ENCODE measurements at regions not wholly inside any gene's neighbourhood (a gene's known extent, or its start where the extent isn't known, plus 50 kb on each side); places are given as distances from the start of the nearest gene placed in this dataset.
"Not testable (repeated sequence)": the region's sequence is repeated elsewhere in the genome, so short reads cannot be mapped to it uniquely, and the experiment has no call there.

DNA sequence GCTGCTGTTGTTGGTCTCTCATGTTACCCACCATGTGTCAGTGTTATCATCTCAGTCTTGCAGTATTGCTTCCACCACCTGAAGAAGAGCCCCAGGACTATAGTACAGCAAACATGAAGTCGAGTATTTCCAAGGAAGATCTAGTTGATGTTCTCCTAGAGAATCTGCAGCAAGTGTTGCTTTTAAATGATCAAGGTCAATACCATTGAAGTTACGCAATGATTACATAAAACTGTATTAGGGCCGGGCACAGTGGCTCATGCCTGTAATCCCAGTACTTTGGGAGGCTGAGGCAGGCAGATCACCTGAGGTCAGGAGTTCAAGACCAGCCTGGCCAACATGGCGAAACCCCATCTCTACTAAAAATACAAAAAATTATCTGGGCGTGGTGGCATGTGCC is 173.9 kb downstream of the TJP1 start:
- not testable (repeated sequence) for ATAC-seq

DNA sequence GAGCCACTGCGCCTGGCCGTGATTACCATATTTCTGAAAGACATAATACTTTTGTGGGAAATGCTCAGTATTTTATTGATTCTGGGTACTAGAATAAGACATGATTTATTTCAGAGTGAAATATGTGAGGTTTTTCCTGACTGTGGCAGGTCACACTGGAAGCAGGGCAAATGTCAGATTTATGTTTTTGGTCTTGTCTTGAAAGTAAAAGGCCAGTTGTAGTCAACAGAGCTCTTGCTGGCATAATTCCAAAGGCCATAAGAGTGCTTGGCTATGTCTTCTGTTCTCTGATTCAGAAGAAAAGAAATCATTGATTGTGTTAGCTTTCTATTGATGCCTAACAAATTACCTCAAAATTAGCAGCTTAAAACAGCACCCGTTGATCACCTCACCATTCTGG is 176.4 kb downstream of the TJP1 start:
- TF ChIP-seq ZC3H10 (CRISPR knock-in tag; IDR thresholded peaks at IDR 0.05) (no peak), ESRRG (CRISPR knock-in tag; IDR thresholded peaks at IDR 0.05) (no peak), OSR1 (CRISPR knock-in tag; IDR thresholded peaks at IDR 0.05) (no peak), PPARA (CRISPR knock-in tag; IDR thresholded peaks at IDR 0.05; ENCODE audit: borderline replicate concordance) (no peak), ZFP3 (CRISPR knock-in tag; IDR thresholded peaks at IDR 0.05) (no peak), GLIS3 (CRISPR knock-in tag; IDR thresholded peaks at IDR 0.05) (no peak), RARB (CRISPR knock-in tag; IDR thresholded peaks at IDR 0.05) (no peak), ZFP30 (CRISPR knock-in tag; IDR thresholded peaks at IDR 0.05) (no peak), SNAI2 (CRISPR knock-in tag; IDR thresholded peaks at IDR 0.05) (no peak), ZNF70 (CRISPR knock-in tag; IDR thresholded peaks at IDR 0.05) (no peak), TOX (CRISPR knock-in tag; IDR thresholded peaks at IDR 0.05; ENCODE audit: borderline replicate concordance) (no peak), CSDC2 (CRISPR knock-in tag; IDR thresholded peaks at IDR 0.05) (no peak), ISL1 (CRISPR knock-in tag; IDR thresholded peaks at IDR 0.05) (no peak), TCF4 (CRISPR knock-in tag; IDR thresholded peaks at IDR 0.05; ENCODE audit: borderline replicate concordance) (no peak)
- TF ChIP-seq, protein P1, sequence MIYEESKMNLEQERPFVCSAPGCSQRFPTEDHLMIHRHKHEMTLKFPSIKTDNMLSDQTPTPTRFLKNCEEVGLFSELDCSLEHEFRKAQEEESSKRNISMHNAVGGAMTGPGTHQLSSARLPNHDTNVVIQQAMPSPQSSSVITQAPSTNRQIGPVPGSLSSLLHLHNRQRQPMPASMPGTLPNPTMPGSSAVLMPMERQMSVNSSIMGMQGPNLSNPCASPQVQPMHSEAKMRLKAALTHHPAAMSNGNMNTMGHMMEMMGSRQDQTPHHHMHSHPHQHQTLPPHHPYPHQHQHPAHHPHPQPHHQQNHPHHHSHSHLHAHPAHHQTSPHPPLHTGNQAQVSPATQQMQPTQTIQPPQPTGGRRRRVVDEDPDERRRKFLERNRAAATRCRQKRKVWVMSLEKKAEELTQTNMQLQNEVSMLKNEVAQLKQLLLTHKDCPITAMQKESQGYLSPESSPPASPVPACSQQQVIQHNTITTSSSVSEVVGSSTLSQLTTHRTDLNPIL (CRISPR knock-in tag; IDR thresholded peaks at IDR 0.05; ENCODE audit: low read depth): no peak
- TF ChIP-seq, protein P2, sequence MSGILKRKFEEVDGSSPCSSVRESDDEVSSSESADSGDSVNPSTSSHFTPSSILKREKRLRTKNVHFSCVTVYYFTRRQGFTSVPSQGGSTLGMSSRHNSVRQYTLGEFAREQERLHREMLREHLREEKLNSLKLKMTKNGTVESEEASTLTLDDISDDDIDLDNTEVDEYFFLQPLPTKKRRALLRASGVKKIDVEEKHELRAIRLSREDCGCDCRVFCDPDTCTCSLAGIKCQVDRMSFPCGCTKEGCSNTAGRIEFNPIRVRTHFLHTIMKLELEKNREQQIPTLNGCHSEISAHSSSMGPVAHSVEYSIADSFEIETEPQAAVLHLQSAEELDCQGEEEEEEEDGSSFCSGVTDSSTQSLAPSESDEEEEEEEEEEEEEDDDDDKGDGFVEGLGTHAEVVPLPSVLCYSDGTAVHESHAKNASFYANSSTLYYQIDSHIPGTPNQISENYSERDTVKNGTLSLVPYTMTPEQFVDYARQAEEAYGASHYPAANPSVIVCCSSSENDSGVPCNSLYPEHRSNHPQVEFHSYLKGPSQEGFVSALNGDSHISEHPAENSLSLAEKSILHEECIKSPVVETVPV (CRISPR knock-in tag; IDR thresholded peaks at IDR 0.05): no peak
- TF ChIP-seq, protein P3, sequence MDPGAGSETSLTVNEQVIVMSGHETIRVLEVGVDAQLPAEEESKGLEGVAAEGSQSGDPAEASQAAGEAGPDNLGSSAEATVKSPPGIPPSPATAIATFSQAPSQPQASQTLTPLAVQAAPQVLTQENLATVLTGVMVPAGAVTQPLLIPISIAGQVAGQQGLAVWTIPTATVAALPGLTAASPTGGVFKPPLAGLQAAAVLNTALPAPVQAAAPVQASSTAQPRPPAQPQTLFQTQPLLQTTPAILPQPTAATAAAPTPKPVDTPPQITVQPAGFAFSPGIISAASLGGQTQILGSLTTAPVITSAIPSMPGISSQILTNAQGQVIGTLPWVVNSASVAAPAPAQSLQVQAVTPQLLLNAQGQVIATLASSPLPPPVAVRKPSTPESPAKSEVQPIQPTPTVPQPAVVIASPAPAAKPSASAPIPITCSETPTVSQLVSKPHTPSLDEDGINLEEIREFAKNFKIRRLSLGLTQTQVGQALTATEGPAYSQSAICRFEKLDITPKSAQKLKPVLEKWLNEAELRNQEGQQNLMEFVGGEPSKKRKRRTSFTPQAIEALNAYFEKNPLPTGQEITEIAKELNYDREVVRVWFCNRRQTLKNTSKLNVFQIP (CRISPR knock-in tag; IDR thresholded peaks at IDR 0.05; ENCODE audit: borderline replicate concordance, low read depth): no peak
- TF ChIP-seq, protein P4, sequence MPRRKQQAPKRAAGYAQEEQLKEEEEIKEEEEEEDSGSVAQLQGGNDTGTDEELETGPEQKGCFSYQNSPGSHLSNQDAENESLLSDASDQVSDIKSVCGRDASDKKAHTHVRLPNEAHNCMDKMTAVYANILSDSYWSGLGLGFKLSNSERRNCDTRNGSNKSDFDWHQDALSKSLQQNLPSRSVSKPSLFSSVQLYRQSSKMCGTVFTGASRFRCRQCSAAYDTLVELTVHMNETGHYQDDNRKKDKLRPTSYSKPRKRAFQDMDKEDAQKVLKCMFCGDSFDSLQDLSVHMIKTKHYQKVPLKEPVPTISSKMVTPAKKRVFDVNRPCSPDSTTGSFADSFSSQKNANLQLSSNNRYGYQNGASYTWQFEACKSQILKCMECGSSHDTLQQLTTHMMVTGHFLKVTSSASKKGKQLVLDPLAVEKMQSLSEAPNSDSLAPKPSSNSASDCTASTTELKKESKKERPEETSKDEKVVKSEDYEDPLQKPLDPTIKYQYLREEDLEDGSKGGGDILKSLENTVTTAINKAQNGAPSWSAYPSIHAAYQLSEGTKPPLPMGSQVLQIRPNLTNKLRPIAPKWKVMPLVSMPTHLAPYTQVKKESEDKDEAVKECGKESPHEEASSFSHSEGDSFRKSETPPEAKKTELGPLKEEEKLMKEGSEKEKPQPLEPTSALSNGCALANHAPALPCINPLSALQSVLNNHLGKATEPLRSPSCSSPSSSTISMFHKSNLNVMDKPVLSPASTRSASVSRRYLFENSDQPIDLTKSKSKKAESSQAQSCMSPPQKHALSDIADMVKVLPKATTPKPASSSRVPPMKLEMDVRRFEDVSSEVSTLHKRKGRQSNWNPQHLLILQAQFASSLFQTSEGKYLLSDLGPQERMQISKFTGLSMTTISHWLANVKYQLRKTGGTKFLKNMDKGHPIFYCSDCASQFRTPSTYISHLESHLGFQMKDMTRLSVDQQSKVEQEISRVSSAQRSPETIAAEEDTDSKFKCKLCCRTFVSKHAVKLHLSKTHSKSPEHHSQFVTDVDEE (CRISPR knock-in tag; IDR thresholded peaks at IDR 0.05): no peak
- ATAC-seq: no peak

DNA sequence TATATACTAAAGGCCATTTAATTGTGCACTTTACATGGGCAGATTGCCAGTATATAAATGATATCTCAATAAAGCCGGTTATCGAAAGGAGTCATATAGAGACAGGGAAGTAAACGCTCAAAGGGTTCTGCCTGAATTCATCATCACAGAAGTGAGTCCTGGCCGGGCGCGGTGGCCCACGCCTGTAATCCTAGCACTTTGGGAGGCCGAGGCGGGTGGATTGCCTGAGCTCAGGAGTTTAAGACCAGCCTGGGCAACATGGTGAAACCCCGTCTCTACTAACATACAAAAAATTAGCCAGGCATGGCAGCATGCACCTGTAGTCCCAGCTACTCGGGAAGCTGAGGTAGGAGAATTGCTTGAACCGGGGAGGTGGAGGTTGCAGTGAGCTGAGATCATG is 177.9 kb downstream of the TJP1 start:
- not testable (repeated sequence) for ATAC-seq

DNA sequence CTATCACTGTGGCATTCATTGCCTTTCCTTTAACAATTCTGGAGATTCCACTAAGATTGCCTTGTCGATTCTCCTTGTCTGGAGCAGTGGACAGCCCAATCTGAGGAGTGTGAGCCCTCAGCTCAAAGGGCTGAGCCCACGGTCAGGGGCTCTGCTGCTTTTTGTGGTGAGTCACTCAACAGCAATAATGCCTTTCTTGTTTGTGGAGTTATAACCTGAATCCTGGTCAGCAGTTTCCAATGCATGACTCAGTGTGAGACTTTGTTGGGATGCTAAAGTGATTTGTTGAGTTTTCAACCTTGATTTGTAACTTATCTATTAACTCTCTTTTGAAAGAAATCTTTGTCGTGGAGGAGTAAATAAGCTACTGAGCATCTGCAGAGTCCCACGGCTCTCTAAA is 183.5 kb downstream of the TJP1 start:
- ATAC-seq: no peak
- TF ChIP-seq ZNF565 (CRISPR knock-in tag; conservative IDR thresholded peaks at IDR 0.05; ENCODE audit: low read depth) (no peak), BACH2 (CRISPR knock-in tag; IDR thresholded peaks at IDR 0.05; ENCODE audit: borderline replicate concordance) (no peak), RARB (CRISPR knock-in tag; IDR thresholded peaks at IDR 0.05) (no peak), GLIS3 (CRISPR knock-in tag; IDR thresholded peaks at IDR 0.05) (no peak), ARNTL (CRISPR knock-in tag; IDR thresholded peaks at IDR 0.05; ENCODE audit: borderline replicate concordance, low read depth) (no peak), ZFP30 (CRISPR knock-in tag; IDR thresholded peaks at IDR 0.05) (no peak), ZNF70 (CRISPR knock-in tag; IDR thresholded peaks at IDR 0.05) (no peak), CSDC2 (CRISPR knock-in tag; IDR thresholded peaks at IDR 0.05) (no peak)
- TF ChIP-seq, protein P2 (CRISPR knock-in tag; IDR thresholded peaks at IDR 0.05): no peak
- TF ChIP-seq, protein P5, sequence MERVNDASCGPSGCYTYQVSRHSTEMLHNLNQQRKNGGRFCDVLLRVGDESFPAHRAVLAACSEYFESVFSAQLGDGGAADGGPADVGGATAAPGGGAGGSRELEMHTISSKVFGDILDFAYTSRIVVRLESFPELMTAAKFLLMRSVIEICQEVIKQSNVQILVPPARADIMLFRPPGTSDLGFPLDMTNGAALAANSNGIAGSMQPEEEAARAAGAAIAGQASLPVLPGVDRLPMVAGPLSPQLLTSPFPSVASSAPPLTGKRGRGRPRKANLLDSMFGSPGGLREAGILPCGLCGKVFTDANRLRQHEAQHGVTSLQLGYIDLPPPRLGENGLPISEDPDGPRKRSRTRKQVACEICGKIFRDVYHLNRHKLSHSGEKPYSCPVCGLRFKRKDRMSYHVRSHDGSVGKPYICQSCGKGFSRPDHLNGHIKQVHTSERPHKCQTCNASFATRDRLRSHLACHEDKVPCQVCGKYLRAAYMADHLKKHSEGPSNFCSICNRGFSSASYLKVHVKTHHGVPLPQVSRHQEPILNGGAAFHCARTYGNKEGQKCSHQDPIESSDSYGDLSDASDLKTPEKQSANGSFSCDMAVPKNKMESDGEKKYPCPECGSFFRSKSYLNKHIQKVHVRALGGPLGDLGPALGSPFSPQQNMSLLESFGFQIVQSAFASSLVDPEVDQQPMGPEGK (CRISPR knock-in tag; IDR thresholded peaks at IDR 0.05; ENCODE audit: borderline replicate concordance): no peak

Data from SK-N-SH treated with all-trans-retinoic acid at 6 μM for 48 hours (cell line).